HG03025 (cell line): ENCODE measurements at regions not wholly inside any gene's neighbourhood (a gene's known extent, or its start where the extent isn't known, plus 50 kb on each side); places are given as distances from the start of the nearest gene placed in this dataset.

ENCODE experiments used
- ATAC-seq: cut with Tn5 transposase; IDR thresholded peaks from one replicate; pipeline ENCODE4 v1.9.1; 2021; ENCODE audit warnings: mild to moderate bottlenecking, moderate library complexity; ENCODE audit not compliant: unreplicated experiment, low FRiP score

- no peak for ATAC-seq
These were observed 159.8 kb upstream of the MEF2C start for GRCh38 chr5:89042746-89043145.

GRCh38 chr5:89041976-89042375 lies 159.0 kb upstream of the MEF2C start:
- ATAC-seq = no peak

GRCh38 chr5:89041249-89041779 lies 158.3 kb upstream of the MEF2C start:
- ATAC-seq = no peak

- no peak for ATAC-seq
These were observed 153.9 kb upstream of the MEF2C start for GRCh38 chr5:89036704-89037489.

GRCh38 chr5:89036166-89036565 lies 153.2 kb upstream of the MEF2C start:
- ATAC-seq = no peak

- ATAC-seq = no peak
These were observed 151.6 kb upstream of the MEF2C start for GRCh38 chr5:89034588-89034987.

GRCh38 chr5:89030798-89031197 lies 147.8 kb upstream of the MEF2C start:
- ATAC-seq = no peak

- no peak for ATAC-seq
These were observed 145.8 kb upstream of the MEF2C start for GRCh38 chr5:89028595-89029285.

GRCh38 chr5:89024045-89024444 lies 141.1 kb upstream of the MEF2C start:
- no peak for ATAC-seq

- no peak for ATAC-seq
These were observed 138.1 kb upstream of the MEF2C start for GRCh38 chr5:89020926-89021610.

- ATAC-seq = no peak
These were observed 133.8 kb upstream of the MEF2C start for GRCh38 chr5:89016741-89017303.

- ATAC-seq = no peak
These were observed 132.4 kb upstream of the MEF2C start for GRCh38 chr5:89015409-89015808.

- no peak for ATAC-seq
These were observed 129.1 kb upstream of the MEF2C start for GRCh38 chr5:89011778-89012711.

GRCh38 chr5:89010512-89010911 lies 127.5 kb upstream of the MEF2C start:
- no peak for ATAC-seq

GRCh38 chr5:89008291-89008690 lies 125.3 kb upstream of the MEF2C start:
- ATAC-seq = no peak

GRCh38 chr5:89005990-89006389 lies 123.0 kb upstream of the MEF2C start:
- ATAC-seq = no peak

- no peak for ATAC-seq
These were observed 121.4 kb upstream of the MEF2C start for GRCh38 chr5:89004379-89004778.

GRCh38 chr5:89003563-89004036 lies 120.6 kb upstream of the MEF2C start:
- no peak for ATAC-seq

GRCh38 chr5:88999853-89000252 lies 116.9 kb upstream of the MEF2C start:
- ATAC-seq = no peak

- ATAC-seq = no peak
These were observed 115.0 kb upstream of the MEF2C start for GRCh38 chr5:88997937-88998336.
